ENCODE measurements at regions not wholly inside any gene's neighbourhood (a gene's known extent, or its start where the extent isn't known, plus 50 kb on each side); places are given as distances from the start of the nearest gene placed in this dataset.

- ATAC-seq (no peak), DNase-seq (ENCODE audit: low read depth, low spot score) (no peak)
- Histone ChIP-seq H3K9me2 (ENCODE audit: insufficient read depth) (no peaks in the 10 kb centered on the region), H3K36me3 (ENCODE audit: control insufficient read depth in 1 of 2, insufficient read depth in 2 of 2, low read length in 2 of 2) (no peaks in the 10 kb centered on the region), H3K9ac (ENCODE audit: low read length) (no peak overlapping the region), H2AFZ (ENCODE audit: low read depth, low read length, poor library complexity, severe bottlenecking) (no peak overlapping the region), H3K9me3 (ENCODE audit: control insufficient read depth in 1 of 2, insufficient read depth in 1 of 2, low read depth in 1 of 2, low read length in 2 of 2) (no peaks in the 10 kb centered on the region), H3K27ac (ENCODE audit: low read depth, low read length) (no peak overlapping the region), H3K4me2 (ENCODE audit: low read length) (no peak overlapping the region), H3K4me1 (ENCODE audit: control insufficient read depth in 1 of 2, insufficient read depth in 2 of 2, low read length in 2 of 2) (no peaks in the 10 kb centered on the region), H3K79me2 (ENCODE audit: insufficient read depth, low read length) (no peaks in the 10 kb centered on the region), H3K27me3 (ENCODE audit: insufficient read depth, low read length) (no peaks in the 10 kb centered on the region), H4K20me1 (ENCODE audit: insufficient read depth) (no peaks in the 10 kb centered on the region), H3K4me3 (replicated peaks in 1 of 2; ENCODE audit: low read depth in 1 of 2, low read length in 2 of 2) (no peak overlapping the region)
- ChIA-PET CTCF (no interaction called here), POLR2A (no interaction called here), RAD21 (ENCODE audit: low non-redundant PET in 1 of 2, low total read pairs in 2 of 2, uncharacterized antibody in 2 of 2, unreplicated experiment in 2 of 2) (no interaction called here)
- no TSS peak for BruUV-seq (replicated peaks)
- intact Hi-C loops (cut with micrococcal nuclease) = no loop called here
- TF ChIP-seq EGR1 (IDR thresholded peaks at IDR 0.05; ENCODE audit: low read depth) (no peak), ZBTB33 (IDR thresholded peaks at IDR 0.05; ENCODE audit: extremely low read depth, insufficient replicate concordance, low read length) (no peak), SP1 (IDR thresholded peaks at IDR 0.05; ENCODE audit: low read depth) (no peak), ELF1 (IDR thresholded peaks at IDR 0.05; ENCODE audit: borderline replicate concordance, low read depth) (no peak), TCF7L2 (IDR thresholded peaks at IDR 0.05; ENCODE audit: borderline replicate concordance, extremely low read depth, insufficient read depth, insufficient read length) (no peak), FOSL1 (IDR thresholded peaks at IDR 0.05; ENCODE audit: low read depth) (no peak), MAX (IDR thresholded peaks at IDR 0.05) (no peak), ZFX (IDR thresholded peaks at IDR 0.05) (no peak), POLR2AphosphoS5 (IDR thresholded peaks at IDR 0.05; ENCODE audit: low read depth, low read length) (no peak)
These were observed 381.8 kb upstream of the MARCKS start for GRCh38 chr6:113475392-113475791.
